GM04503 (cell line): ENCODE measurements at regions not wholly inside any gene's neighbourhood (a gene's known extent, or its start where the extent isn't known, plus 50 kb on each side); places are given as distances from the start of the nearest gene placed in this dataset.

Experiments used
- DNase-seq: peaks from one replicate; pipeline ENCODE4 v3.0.0-alpha.2; 2012; ENCODE audit warnings: low read depth

GRCh38 chr15:97893967-97894366, 66.5 kb upstream of the ARRDC4 start:
- no peak for DNase-seq

GRCh38 chr15:97899981-97900380, 60.5 kb upstream of the ARRDC4 start:
- no peak for DNase-seq

- peak; percentile 87 for DNase-seq
Observed at GRCh38 chr15:97902140-97902780, 58.2 kb upstream of the ARRDC4 start.

GRCh38 chr15:97903560-97903959, 56.9 kb upstream of the ARRDC4 start:
- DNase-seq = no peak

- peak; percentile 9 for DNase-seq
Observed at GRCh38 chr15:97903971-97904572, 56.4 kb upstream of the ARRDC4 start.

GRCh38 chr15:97909291-97909891, 51.1 kb upstream of the ARRDC4 start:
- peak; percentile 9 for DNase-seq
